Hepatocyte (in vitro differentiated cells): ENCODE measurements at regions not wholly inside any gene's neighbourhood (a gene's known extent, or its start where the extent isn't known, plus 50 kb on each side); places are given as distances from the start of the nearest gene placed in this dataset.
"Not testable (repeated sequence)": the region's sequence is repeated elsewhere in the genome, so short reads cannot be mapped to it uniquely, and the experiment has no call there.

ENCODE experiments used
- DNase-seq: peaks from one replicate; pipeline ENCODE4 v3.0.0-alpha.2; 2016; ENCODE audit warnings: low spot score
- H2AFZ ChIP-seq: fragments of 200-600 bp; sonication (generic); 2 replicates; pipeline ENCODE4 v1.6.0; 2016; ENCODE audit warnings: antibody characterized with exemption, mild to moderate bottlenecking
- H3K27ac ChIP-seq: fragments of 200-600 bp; sonication (generic); 2 replicates; pipeline ENCODE4 v1.5.1; 2016; ENCODE audit warnings: mild to moderate bottlenecking
- H3K27me3 ChIP-seq: fragments of 200-600 bp; sonication (generic); 2 replicates; pipeline ENCODE4 v1.6.1; 2016
- H3K36me3 ChIP-seq: fragments of 200-600 bp; sonication (generic); replicated peaks from 2 replicates; pipeline ENCODE4 v1.5.1; 2016; ENCODE audit warnings: low read depth; ENCODE audit not compliant: insufficient read depth
- H3K4me1 ChIP-seq: fragments of 200-600 bp; sonication (generic); 2 replicates; pipeline ENCODE4 v1.5.1; 2016; ENCODE audit warnings: mild to moderate bottlenecking, moderate library complexity; ENCODE audit not compliant: insufficient read depth
- H3K4me2 ChIP-seq: fragments of 200-600 bp; sonication (generic); 2 replicates; pipeline ENCODE4 v1.6.0; 2016
- H3K4me3 ChIP-seq: fragments of 200-600 bp; sonication (generic); 2 replicates; pipeline ENCODE4 v1.5.1; 2016; ENCODE audit warnings: mild to moderate bottlenecking
- H3K79me2 ChIP-seq: fragments of 200-600 bp; sonication (generic); 2 replicates; pipeline ENCODE4 v1.6.0; 2017; ENCODE audit warnings: mild to moderate bottlenecking
- H3K9me2 ChIP-seq: fragments of 200-600 bp; sonication (generic); replicated peaks from 2 replicates; pipeline ENCODE4 v1.6.0; 2017; ENCODE audit warnings: mild to moderate bottlenecking; ENCODE audit not compliant: insufficient read depth
- H3K9me3 ChIP-seq: fragments of 200-600 bp; sonication (generic); 2 replicates; pipeline ENCODE4 v1.5.1; 2016; ENCODE audit warnings: low read depth, mild to moderate bottlenecking
- H4K20me1 ChIP-seq: fragments of 200-600 bp; sonication (generic); 2 replicates; pipeline ENCODE4 v1.6.0; 2016; ENCODE audit warnings: mild to moderate bottlenecking; ENCODE audit not compliant: insufficient read depth, poor library complexity, severe bottlenecking
- CTCF ChIP-seq: fragments of 200-600 bp; sonication (generic); IDR thresholded peaks from 2 replicates; pipeline ENCODE4 v1.5.1; 2016; ENCODE audit warnings: antibody characterized with exemption, mild to moderate bottlenecking; ENCODE audit not compliant: poor library complexity
- EZH2 ChIP-seq: fragments of 200-600 bp; sonication (generic); IDR thresholded peaks from 2 replicates; pipeline ENCODE4 v1.6.1; 2016; ENCODE audit warnings: antibody characterized with exemption, mild to moderate bottlenecking, borderline replicate concordance
- EZH2phosphoT487 ChIP-seq: fragments of 200-600 bp; sonication (generic); IDR thresholded peaks from one replicate; pipeline ENCODE4 v1.6.1; 2018; ENCODE audit warnings: antibody characterized with exemption, mild to moderate bottlenecking, low read depth, moderate library complexity; ENCODE audit not compliant: unreplicated experiment, severe bottlenecking
- WGBS: methylation state at CpG from one replicate; pipeline ENCODE4 v1.1.6; 2016; ENCODE audit warnings: low lambda C conversion rate; ENCODE audit errors: missing lambda C conversion rate; 5-methylcytosine and 5-hydroxymethylcytosine counted together

- H3K79me2 ChIP-seq, result no peaks in the 10 kb centered on the region
- no peak overlapping the region for H3K4me3 ChIP-seq
These were observed 746.1 kb downstream of the LUZP2 start for GRCh38 chr11:25242928-25243327.

GRCh38 chr11:25244126-25244525 lies 747.3 kb downstream of the LUZP2 start:
- no peak overlapping the region for H3K27ac ChIP-seq
- no peaks in the 10 kb centered on the region for H3K27me3 ChIP-seq
- H3K79me2 ChIP-seq, result no peaks in the 10 kb centered on the region
- H3K4me3 ChIP-seq, result no peak overlapping the region
- no peaks in the 10 kb centered on the region for H3K9me2 ChIP-seq
- no peak overlapping the region for H3K4me2 ChIP-seq
- no peaks in the 10 kb centered on the region for H4K20me1 ChIP-seq
- TF ChIP-seq EZH2phosphoT487 (no peak), EZH2 (no peak), CTCF (no peak)
- H3K9me3 ChIP-seq, result no peaks in the 10 kb centered on the region
- DNase-seq, result no peak
- no peaks in the 10 kb centered on the region for H3K36me3 ChIP-seq
- H2AFZ ChIP-seq, result no peak overlapping the region
- no peaks in the 10 kb centered on the region for H3K4me1 ChIP-seq
- 94% methylated on average over 2 of the region's 2 CpGs for WGBS

More at GRCh38 chr11:25242928-25243327, 746.1 kb downstream of the LUZP2 start:
- H3K27me3 ChIP-seq, result no peaks in the 10 kb centered on the region
- H2AFZ ChIP-seq, result no peak overlapping the region
- H3K9me2 ChIP-seq, result no peaks in the 10 kb centered on the region
- no peaks in the 10 kb centered on the region for H3K36me3 ChIP-seq
- TF ChIP-seq EZH2 (no peak), CTCF (no peak), EZH2phosphoT487 (no peak)
- no peak overlapping the region for H3K27ac ChIP-seq
- no peaks in the 10 kb centered on the region for H4K20me1 ChIP-seq
- no peak overlapping the region for H3K4me2 ChIP-seq
- no peaks in the 10 kb centered on the region for H3K9me3 ChIP-seq
- no peak for DNase-seq
- H3K4me1 ChIP-seq, result no peaks in the 10 kb centered on the region

GRCh38 chr11:25247336-25247735 lies 750.5 kb downstream of the LUZP2 start:
- WGBS, result 68% methylated on average over 1 of the region's 1 CpG
- no peaks in the 10 kb centered on the region for H3K27me3 ChIP-seq
- no peak overlapping the region for H2AFZ ChIP-seq
- no peaks in the 10 kb centered on the region for H3K36me3 ChIP-seq
- no peaks in the 10 kb centered on the region for H3K79me2 ChIP-seq
- no peaks in the 10 kb centered on the region for H4K20me1 ChIP-seq
- no peaks in the 10 kb centered on the region for H3K9me2 ChIP-seq
- no peaks in the 10 kb centered on the region for H3K9me3 ChIP-seq
- H3K4me3 ChIP-seq, result no peak overlapping the region
- no peaks in the 10 kb centered on the region for H3K4me1 ChIP-seq
- DNase-seq, result no peak
- no peak overlapping the region for H3K27ac ChIP-seq
- TF ChIP-seq EZH2phosphoT487, result no peak
- no peak for TF ChIP-seq CTCF
- H3K4me2 ChIP-seq, result no peak overlapping the region

GRCh38 chr11:25252854-25253253 lies 756.0 kb downstream of the LUZP2 start:
- TF ChIP-seq EZH2phosphoT487 (no peak), CTCF (no peak), EZH2 (no peak)
- Histone ChIP-seq H3K4me1 (no peaks in the 10 kb centered on the region), H3K4me3 (no peak overlapping the region), H3K9me3 (no peaks in the 10 kb centered on the region), H3K9me2 (no peaks in the 10 kb centered on the region), H4K20me1 (no peaks in the 10 kb centered on the region), H3K36me3 (no peaks in the 10 kb centered on the region), H2AFZ (no peak overlapping the region), H3K4me2 (no peak overlapping the region), H3K27me3 (no peaks in the 10 kb centered on the region), H3K27ac (no peak overlapping the region), H3K79me2 (no peaks in the 10 kb centered on the region)
- WGBS, result 66% methylated on average over 4 of the region's 4 CpGs
- DNase-seq, result no peak

- not testable (repeated sequence) for H4K20me1 ChIP-seq, H3K9me3 ChIP-seq, H3K4me1 ChIP-seq, DNase-seq, H3K9me2 ChIP-seq, H3K4me2 ChIP-seq, H2AFZ ChIP-seq, H3K79me2 ChIP-seq, H3K36me3 ChIP-seq, H3K4me3 ChIP-seq, H3K27me3 ChIP-seq, H3K27ac ChIP-seq
- whole genome bisulfite sequencing, result 90% methylated on average over 4 of the region's 4 CpGs
These were observed 767.0 kb downstream of the LUZP2 start for GRCh38 chr11:25263861-25264260.
